Activated CD4-positive, alpha-beta memory T cell treated with anti-CD3 and anti-CD28 coated beads for 36 hours (primary cell): ENCODE measurements at regions not wholly inside any gene's neighbourhood (a gene's known extent, or its start where the extent isn't known, plus 50 kb on each side); places are given as distances from the start of the nearest gene placed in this dataset.
"Not testable (repeated sequence)": the region's sequence is repeated elsewhere in the genome, so short reads cannot be mapped to it uniquely, and the experiment has no call there.

Experiments
- CTCF ChIA-PET: fragments of 350-600 bp; sonication (Branson Sonifier 250); formaldehyde crosslinking; loops from one replicate; lab custom pipeline; 2021; ENCODE audit warnings: antibody characterized with exemption, inconsistent platforms; lab: Charles Lee
- POLR2A ChIA-PET: fragments of 350-600 bp; sonication (Branson Sonifier 250); formaldehyde crosslinking; loops from one replicate; lab custom pipeline; 2021; ENCODE audit warnings: antibody characterized with exemption; lab: Charles Lee
- DNase-seq: peaks from one replicate; pipeline ENCODE4 v3.0.0-alpha.2; 2020
- H3K27ac Mint-ChIP-seq: one replicate; pipeline ENCODE4 v1.8.0; 2021; ENCODE audit warnings: mixed read lengths
- H3K27me3 Mint-ChIP-seq: one replicate; pipeline ENCODE4 v1.8.0; 2021; ENCODE audit warnings: mixed read lengths
- H3K36me3 Mint-ChIP-seq: one replicate; pipeline ENCODE4 v1.8.0; 2021; ENCODE audit warnings: mixed read lengths
- H3K4me1 Mint-ChIP-seq: one replicate; pipeline ENCODE4 v1.8.0; 2021; ENCODE audit warnings: low read depth, mixed read lengths
- H3K4me3 Mint-ChIP-seq: one replicate; pipeline ENCODE4 v1.8.0; 2021; ENCODE audit warnings: mild to moderate bottlenecking, mixed read lengths
- H3K9me3 Mint-ChIP-seq: one replicate; pipeline ENCODE4 v1.8.0; 2021; ENCODE audit warnings: mixed read lengths
- intact Hi-C: fragments of 100-400 bp; cut with micrococcal nuclease; formaldehyde crosslinking; loops from one replicate; pipeline ENCODE4 v1.15.1; 2023

GRCh38 chr2:123640685-123641335 is 384.3 kb upstream of the CNTNAP5 start:
- no peak for DNase-seq
- CTCF ChIA-PET = no interaction called here

DNA sequence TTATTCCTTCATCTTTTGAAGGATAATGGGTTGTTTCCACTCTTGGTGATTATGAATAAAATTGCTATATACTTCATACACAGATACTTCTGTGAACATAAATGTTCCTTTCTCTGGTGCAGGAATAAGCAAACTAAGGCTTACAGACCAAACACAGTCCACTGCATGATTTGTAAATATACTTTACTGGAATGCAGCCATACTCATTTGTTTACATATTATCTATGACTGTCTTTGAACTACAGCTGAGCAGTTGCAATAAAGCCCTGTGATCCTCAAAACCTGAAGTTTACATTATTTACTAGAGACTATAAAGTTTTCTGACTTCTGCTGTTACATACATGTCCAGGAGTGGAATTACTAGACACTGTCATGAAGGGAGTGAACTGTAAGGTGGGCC is 381.0 kb upstream of the CNTNAP5 start:
- ChIA-PET POLR2A (no interaction called here), CTCF (no interaction called here)
- intact Hi-C loops = no loop called here
- no peak for DNase-seq
- no peak overlapping the region for H3K27ac Mint-ChIP-seq
- H3K9me3 Mint-ChIP-seq = peaks cover 24% of the 10 kb centered on the region
- no peaks in the 10 kb centered on the region for H3K27me3 Mint-ChIP-seq
- no peaks in the 10 kb centered on the region for H3K4me1 Mint-ChIP-seq
- no peaks in the 10 kb centered on the region for H3K36me3 Mint-ChIP-seq
- H3K4me3 Mint-ChIP-seq = no peak overlapping the region

More at GRCh38 chr2:123640685-123641335, 384.3 kb upstream of the CNTNAP5 start:
- Mint-ChIP-seq H3K36me3 (no peaks in the 10 kb centered on the region), H3K27me3 (no peaks in the 10 kb centered on the region), H3K9me3 (peaks cover 19% of the 10 kb centered on the region), H3K4me1 (no peaks in the 10 kb centered on the region), H3K27ac (no peak overlapping the region), H3K4me3 (no peak overlapping the region)
- intact Hi-C loops = no loop called here
- POLR2A ChIA-PET = no interaction called here

- intact Hi-C loops = no loop called here
- H3K4me1 Mint-ChIP-seq = no peaks in the 10 kb centered on the region
- no peak overlapping the region for H3K27ac Mint-ChIP-seq
- H3K36me3 Mint-ChIP-seq = no peaks in the 10 kb centered on the region
- H3K9me3 Mint-ChIP-seq = peaks cover 20% of the 10 kb centered on the region
- no peak overlapping the region for H3K4me3 Mint-ChIP-seq
- H3K27me3 Mint-ChIP-seq = no peaks in the 10 kb centered on the region
- no peak for DNase-seq
- ChIA-PET CTCF (no interaction called here), POLR2A (no interaction called here)
These were observed 377.1 kb upstream of the CNTNAP5 start for GRCh38 chr2:123648016-123648415.

GRCh38 chr2:123648956-123649355 is 376.1 kb upstream of the CNTNAP5 start:
- DNase-seq = no peak
- H3K27ac Mint-ChIP-seq = no peak overlapping the region
- H3K4me3 Mint-ChIP-seq = no peak overlapping the region
- CTCF ChIA-PET = no interaction called here
- no peaks in the 10 kb centered on the region for H3K36me3 Mint-ChIP-seq
- intact Hi-C loops = no loop called here
- no peaks in the 10 kb centered on the region for H3K27me3 Mint-ChIP-seq
- H3K9me3 Mint-ChIP-seq = peaks cover 20% of the 10 kb centered on the region
- no peaks in the 10 kb centered on the region for H3K4me1 Mint-ChIP-seq
- POLR2A ChIA-PET = no interaction called here

DNA sequence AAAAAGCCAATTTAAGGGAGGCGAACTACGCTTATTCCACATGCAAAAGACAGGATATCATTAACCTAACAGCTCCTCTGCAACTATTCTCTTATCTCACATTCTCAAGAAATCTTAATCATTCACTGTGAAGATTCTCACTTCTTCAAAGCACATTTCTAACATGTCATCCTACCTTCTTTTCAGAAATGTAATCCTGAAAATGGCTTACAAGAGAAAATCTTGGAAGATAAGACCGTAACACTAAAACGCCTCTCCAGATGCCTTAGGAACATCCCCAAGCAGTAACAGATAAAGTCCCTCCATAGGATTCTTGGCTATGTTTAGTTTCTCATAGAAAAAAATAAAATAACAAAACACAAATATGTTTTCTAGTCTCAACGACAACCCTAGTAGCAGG is 373.9 kb upstream of the CNTNAP5 start:
- CTCF ChIA-PET = no interaction called here
- Mint-ChIP-seq H3K4me3 (no peak overlapping the region), H3K36me3 (no peaks in the 10 kb centered on the region), H3K9me3 (peaks cover 22% of the 10 kb centered on the region), H3K4me1 (no peaks in the 10 kb centered on the region), H3K27me3 (no peaks in the 10 kb centered on the region), H3K27ac (no peak overlapping the region)
- POLR2A ChIA-PET = no interaction called here
- intact Hi-C loops = no loop called here
- no peak for DNase-seq

DNA sequence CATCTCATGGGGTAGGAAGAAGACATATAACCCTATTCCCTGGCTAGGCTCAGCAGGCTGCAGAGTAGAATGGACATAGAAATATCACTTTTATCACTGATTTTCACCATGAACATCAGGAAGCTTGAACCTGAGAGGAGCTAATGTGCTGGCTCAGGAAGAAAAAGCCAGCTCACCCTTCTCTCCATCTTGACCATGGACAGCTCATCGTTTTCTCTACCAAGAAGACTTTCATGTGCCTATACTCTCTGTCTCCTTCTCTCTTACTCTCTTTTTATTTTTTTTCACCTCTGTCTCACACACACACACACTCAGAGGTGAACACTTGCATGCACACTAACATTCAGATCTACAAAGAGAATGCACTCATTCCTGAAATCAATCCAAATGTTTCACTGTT is 372.8 kb upstream of the CNTNAP5 start:
- Mint-ChIP-seq H3K27me3 (no peaks in the 10 kb centered on the region), H3K36me3 (no peaks in the 10 kb centered on the region), H3K4me1 (no peaks in the 10 kb centered on the region), H3K27ac (no peak overlapping the region), H3K9me3 (peaks cover 23% of the 10 kb centered on the region), H3K4me3 (no peak overlapping the region)
- ChIA-PET POLR2A (no interaction called here), CTCF (no interaction called here)
- intact Hi-C loops = no loop called here
- DNase-seq = no peak

DNA sequence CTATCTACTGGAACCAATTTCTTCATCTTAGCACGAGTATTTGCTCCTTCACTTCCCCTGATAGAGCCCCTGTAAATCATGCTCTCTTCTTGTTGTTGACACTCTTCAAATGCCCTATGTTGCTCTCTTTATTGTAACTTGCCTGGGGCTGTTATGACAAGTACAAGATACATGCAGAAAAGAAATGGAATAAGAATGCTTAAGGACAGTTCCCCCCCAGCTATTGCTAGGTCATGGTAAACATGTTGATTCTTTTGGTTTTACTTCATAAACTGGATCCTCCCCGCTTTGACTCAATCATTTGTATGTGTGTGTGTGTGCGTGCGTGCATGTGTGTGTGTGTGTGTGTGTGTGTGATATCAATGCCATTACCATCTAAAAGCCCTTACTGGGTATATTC is 368.5 kb upstream of the CNTNAP5 start:
- POLR2A ChIA-PET = no interaction called here
- Mint-ChIP-seq H3K36me3 (no peaks in the 10 kb centered on the region), H3K9me3 (peaks cover 39% of the 10 kb centered on the region), H3K4me1 (no peaks in the 10 kb centered on the region), H3K27me3 (no peaks in the 10 kb centered on the region), H3K4me3 (no peak overlapping the region), H3K27ac (no peak overlapping the region)
- CTCF ChIA-PET = no interaction called here
- no peak for DNase-seq
- intact Hi-C loops = no loop called here

- intact Hi-C loops = no loop called here
- H3K27ac Mint-ChIP-seq = no peak overlapping the region
- POLR2A ChIA-PET = no interaction called here
- no peaks in the 10 kb centered on the region for H3K27me3 Mint-ChIP-seq
- H3K4me3 Mint-ChIP-seq = no peak overlapping the region
- DNase-seq = no peak
- CTCF ChIA-PET = no interaction called here
- no peaks in the 10 kb centered on the region for H3K4me1 Mint-ChIP-seq
- H3K9me3 Mint-ChIP-seq = peaks cover 39% of the 10 kb centered on the region
- no peaks in the 10 kb centered on the region for H3K36me3 Mint-ChIP-seq
These were observed 366.0 kb upstream of the CNTNAP5 start for GRCh38 chr2:123659120-123659519.

DNA sequence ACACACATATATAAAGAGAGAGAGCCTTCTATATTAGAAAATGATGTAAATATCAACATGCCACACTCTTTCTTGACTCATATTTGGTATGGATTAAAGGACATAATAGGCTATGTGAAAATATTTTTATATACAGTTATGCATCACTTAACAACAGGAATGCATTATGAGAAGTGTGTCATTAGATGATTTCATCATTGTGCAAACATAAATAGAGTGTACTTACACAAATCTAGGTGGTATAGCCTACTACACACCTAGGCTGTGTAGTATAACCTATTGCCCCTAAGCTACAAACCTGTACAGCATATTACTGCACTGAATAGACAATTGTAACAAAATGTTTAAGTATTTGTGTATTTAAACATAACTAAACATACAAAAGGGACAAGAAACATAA is 354.8 kb upstream of the CNTNAP5 start:
- H3K4me3 Mint-ChIP-seq = no peak overlapping the region
- DNase-seq = no peak
- no peak overlapping the region for H3K27ac Mint-ChIP-seq
- POLR2A ChIA-PET = no interaction called here
- CTCF ChIA-PET = no interaction called here
- intact Hi-C loops = no loop called here
- no peaks in the 10 kb centered on the region for H3K4me1 Mint-ChIP-seq
- H3K36me3 Mint-ChIP-seq = no peaks in the 10 kb centered on the region
- H3K9me3 Mint-ChIP-seq = peaks cover 18% of the 10 kb centered on the region
- H3K27me3 Mint-ChIP-seq = no peaks in the 10 kb centered on the region

GRCh38 chr2:123683797-123684196 is 341.3 kb upstream of the CNTNAP5 start:
- H3K4me3 Mint-ChIP-seq, intact Hi-C loops, H3K27me3 Mint-ChIP-seq, CTCF ChIA-PET, H3K36me3 Mint-ChIP-seq, DNase-seq, POLR2A ChIA-PET, H3K27ac Mint-ChIP-seq, H3K4me1 Mint-ChIP-seq: not testable (repeated sequence)
- H3K9me3 Mint-ChIP-seq = peaks cover 26% of the 10 kb centered on the region

DNA sequence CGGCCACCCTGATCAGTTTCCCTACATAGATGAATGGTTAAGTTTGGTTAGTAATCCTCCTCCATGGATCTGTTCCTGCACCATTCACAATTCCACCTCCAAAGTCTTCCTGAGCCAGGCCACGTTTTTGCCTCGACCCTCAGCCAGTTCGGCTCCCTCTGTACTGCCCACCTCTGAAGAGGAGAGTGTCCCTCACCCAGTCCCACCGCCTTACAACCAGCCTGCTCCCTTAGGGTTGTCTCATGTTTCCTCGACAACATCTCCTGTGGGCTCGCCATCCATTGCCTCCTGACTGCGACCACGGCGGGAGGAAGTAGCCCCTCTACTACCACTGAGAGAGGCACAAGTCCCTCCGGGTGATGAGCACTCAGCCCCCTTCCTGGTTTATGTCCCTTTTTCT is 338.0 kb upstream of the CNTNAP5 start:
- H3K27me3 Mint-ChIP-seq = no peaks in the 10 kb centered on the region
- no peak for DNase-seq

GRCh38 chr2:123688231-123688940 is 336.7 kb upstream of the CNTNAP5 start:
- ChIA-PET CTCF (no interaction called here), POLR2A (no interaction called here)
- Mint-ChIP-seq H3K4me3 (no peak overlapping the region), H3K27me3 (no peaks in the 10 kb centered on the region), H3K9me3 (peaks cover 24% of the 10 kb centered on the region), H3K36me3 (no peaks in the 10 kb centered on the region), H3K27ac (no peak overlapping the region), H3K4me1 (no peaks in the 10 kb centered on the region)
- intact Hi-C loops = no loop called here
- no peak for DNase-seq

More for the DNA sequence above, 338.0 kb upstream of the CNTNAP5 start:
- Mint-ChIP-seq H3K4me3 (no peak overlapping the region), H3K9me3 (peaks cover 31% of the 10 kb centered on the region), H3K36me3 (no peaks in the 10 kb centered on the region), H3K4me1 (no peaks in the 10 kb centered on the region), H3K27ac (no peak overlapping the region)
- intact Hi-C loops = no loop called here
- ChIA-PET CTCF (no interaction called here), POLR2A (no interaction called here)

GRCh38 chr2:123692121-123692520 is 333.0 kb upstream of the CNTNAP5 start:
- Mint-ChIP-seq H3K9me3 (peaks cover 22% of the 10 kb centered on the region), H3K27ac (no peak overlapping the region), H3K36me3 (no peaks in the 10 kb centered on the region), H3K4me3 (no peak overlapping the region), H3K27me3 (no peaks in the 10 kb centered on the region), H3K4me1 (no peaks in the 10 kb centered on the region)
- CTCF ChIA-PET = no interaction called here
- intact Hi-C loops = no loop called here
- no peak for DNase-seq
- POLR2A ChIA-PET = no interaction called here
